PFSK-1 (cell line): ENCODE measurements at regions not wholly inside any gene's neighbourhood (a gene's known extent, or its start where the extent isn't known, plus 50 kb on each side); places are given as distances from the start of the nearest gene placed in this dataset.

Experiments used
- FOXP2 ChIP-seq: optimal IDR thresholded peaks from 2 replicates; pipeline ENCODE3; 2011; ENCODE audit warnings: borderline replicate concordance, control low read depth, inconsistent platforms; ENCODE audit not compliant: insufficient read depth; ENCODE audit errors: extremely low read length, extremely low read depth
- POLR2AphosphoS5 ChIP-seq: IDR thresholded peaks from 2 replicates; pipeline ENCODE4 v1.6.1; 2012; ENCODE audit warnings: low read depth, mild to moderate bottlenecking, control low read depth, low read length, moderate library complexity
- TAF1 ChIP-seq: IDR thresholded peaks from 2 replicates; pipeline ENCODE4 v1.6.1; 2012; ENCODE audit warnings: low read length, control low read depth, borderline replicate concordance; ENCODE audit not compliant: insufficient read depth

GRCh38 chr11:28447226-28447625 is 339.0 kb downstream of the METTL15 start:
- no peak for TF ChIP-seq FOXP2
- no peak for TF ChIP-seq POLR2AphosphoS5
- no peak for TF ChIP-seq TAF1
